Caco-2 (cell line): ENCODE measurements at regions not wholly inside any gene's neighbourhood (a gene's known extent, or its start where the extent isn't known, plus 50 kb on each side); places are given as distances from the start of the nearest gene placed in this dataset.

Experiments used
- BruUV-seq: library from RNA; stranded (reverse); fragments of 400-500 nt; replicated peaks from 2 replicates; lab custom pipeline; 2021; lab: Mats Ljungman, UMichigan
- CTCF ChIA-PET: fragments of 300-600 bp; sonication (Branson Sonifier 250); formaldehyde crosslinking; loops from one replicate; lab custom pipeline; 2022; ENCODE audit warnings: antibody characterized with exemption; lab: Charles Lee
- POLR2A ChIA-PET: fragments of 300-600 bp; sonication (Branson Sonifier 250); formaldehyde crosslinking; loops from one replicate; lab custom pipeline; 2022; ENCODE audit warnings: antibody characterized with exemption; lab: Charles Lee
- DNase-seq, 2 experiments: peaks; one replicate each; pipeline versions ENCODE4 v3.0.0 to v3.0.0-alpha.2; 2020 to 2022
- H3K27me3 ChIP-seq: replicated peaks from 2 replicates; pipeline ENCODE4 v1.6.0; 2011; ENCODE audit warnings: low read length; ENCODE audit not compliant: control insufficient read depth, insufficient read depth
- H3K36me3 ChIP-seq: 2 replicates; pipeline ENCODE4 v1.5.1; 2011; ENCODE audit warnings: low read length; ENCODE audit not compliant: control insufficient read depth, insufficient read depth
- H3K4me1 ChIP-seq: fragments of 250-450 bp; sonication (Bioruptor Pico); 2 replicates; pipeline ENCODE4 v1.5.1; 2020; ENCODE audit warnings: mild to moderate bottlenecking
- H3K4me3 ChIP-seq: 2 replicates; pipeline ENCODE4 v1.5.1; 2011; ENCODE audit warnings: low read depth, mild to moderate bottlenecking, control low read depth, low read length
- H3K9me3 ChIP-seq: fragments of 250-450 bp; sonication (Bioruptor Pico); 2 replicates; pipeline ENCODE4 v1.5.1; 2020; ENCODE audit warnings: mild to moderate bottlenecking, moderate library complexity
- H3K27ac Mint-ChIP-seq: one replicate; pipeline ENCODE4 v1.8.0; 2022; ENCODE audit warnings: mixed read lengths; ENCODE audit not compliant: unreplicated experiment
- H3K27me3 Mint-ChIP-seq: one replicate; pipeline ENCODE4 v1.8.0; 2022; ENCODE audit warnings: mixed read lengths; ENCODE audit not compliant: insufficient read depth, unreplicated experiment
- H3K36me3 Mint-ChIP-seq: one replicate; pipeline ENCODE4 v1.8.0; 2022; ENCODE audit warnings: mild to moderate bottlenecking, mixed read lengths; ENCODE audit not compliant: insufficient read depth, unreplicated experiment
- H3K4me1 Mint-ChIP-seq: one replicate; pipeline ENCODE4 v1.8.0; 2022; ENCODE audit warnings: low read depth, mixed read lengths; ENCODE audit not compliant: unreplicated experiment
- H3K4me3 Mint-ChIP-seq: one replicate; pipeline ENCODE4 v1.8.0; 2022; ENCODE audit warnings: mild to moderate bottlenecking, moderate library complexity, mixed read lengths; ENCODE audit not compliant: unreplicated experiment
- H3K9me3 Mint-ChIP-seq: one replicate; pipeline ENCODE4 v1.8.0; 2022; ENCODE audit warnings: mixed read lengths; ENCODE audit not compliant: unreplicated experiment
- intact Hi-C: fragments of 100-400 bp; cut with micrococcal nuclease; formaldehyde crosslinking; loops from one replicate; pipeline ENCODE4 v1.10.0; 2022; ENCODE audit not compliant: unreplicated experiment
- TF ChIP-seq, protein P1 (sequence below), 2 experiments: fragments of 200-600 bp in 1 of 2; IDR thresholded peaks; 1 replicate in 1 of 2; 2 replicates in 1 of 2; pipeline versions ENCODE4 v1.5.1 to v1.8.0; 2011 to 2022; ENCODE audit warnings: antibody characterized with exemption in 1 of 2, control low read depth in 1 of 2, inconsistent platforms in 1 of 2, low read depth in 1 of 2, low read length in 1 of 2, mild to moderate bottlenecking in 1 of 2, moderate library complexity in 1 of 2; ENCODE audit not compliant: insufficient read depth in 1 of 2, severe bottlenecking in 1 of 2, unreplicated experiment in 1 of 2

DNA sequence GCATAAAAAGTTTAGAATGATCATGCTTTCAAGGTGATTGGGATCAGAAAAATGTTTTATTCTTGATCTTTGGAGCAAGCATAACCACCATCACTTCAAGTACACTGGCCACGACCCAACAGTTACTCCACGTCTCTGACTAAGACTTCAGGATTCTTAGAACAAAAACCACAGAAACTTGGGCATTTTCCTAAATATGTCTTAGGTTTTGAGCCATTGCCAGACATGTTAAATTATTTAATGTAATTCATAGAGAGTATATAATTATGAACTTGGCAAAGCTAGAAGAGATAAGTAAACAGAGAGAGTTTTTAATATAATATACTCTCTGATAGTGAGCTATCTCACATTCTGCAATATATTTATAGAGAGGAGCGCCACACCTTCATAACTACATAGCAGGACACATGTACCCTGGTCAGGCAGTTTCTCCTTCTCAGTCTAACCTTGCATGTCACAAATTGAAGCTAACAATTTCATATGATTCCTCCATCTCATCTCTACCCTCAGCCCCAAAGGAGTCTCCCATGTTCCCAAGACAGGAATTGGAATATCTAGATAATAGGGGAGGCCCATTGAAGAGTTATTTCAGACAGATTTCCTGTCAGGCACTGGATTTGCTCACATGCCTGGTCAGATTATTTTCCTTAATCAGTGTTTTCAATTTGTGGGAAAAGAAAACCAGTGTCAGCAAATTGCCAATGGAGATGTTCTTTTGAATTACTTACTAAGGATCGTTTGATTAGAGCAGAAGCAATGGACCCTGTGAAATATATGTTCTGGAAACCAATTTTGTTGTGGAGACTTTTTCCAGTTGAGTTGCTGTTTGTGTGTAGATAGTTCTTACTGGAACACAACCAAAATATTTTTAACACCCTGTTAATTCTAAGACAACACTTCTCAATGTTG lies 61.7 kb upstream of the GUCY1A1 start:
- BruUV-seq, result no TSS peak
- no peak for DNase-seq
- no peak overlapping the region for H3K27ac Mint-ChIP-seq
- H3K27me3 ChIP-seq, result no peaks in the 10 kb centered on the region
- TF ChIP-seq, protein P1, sequence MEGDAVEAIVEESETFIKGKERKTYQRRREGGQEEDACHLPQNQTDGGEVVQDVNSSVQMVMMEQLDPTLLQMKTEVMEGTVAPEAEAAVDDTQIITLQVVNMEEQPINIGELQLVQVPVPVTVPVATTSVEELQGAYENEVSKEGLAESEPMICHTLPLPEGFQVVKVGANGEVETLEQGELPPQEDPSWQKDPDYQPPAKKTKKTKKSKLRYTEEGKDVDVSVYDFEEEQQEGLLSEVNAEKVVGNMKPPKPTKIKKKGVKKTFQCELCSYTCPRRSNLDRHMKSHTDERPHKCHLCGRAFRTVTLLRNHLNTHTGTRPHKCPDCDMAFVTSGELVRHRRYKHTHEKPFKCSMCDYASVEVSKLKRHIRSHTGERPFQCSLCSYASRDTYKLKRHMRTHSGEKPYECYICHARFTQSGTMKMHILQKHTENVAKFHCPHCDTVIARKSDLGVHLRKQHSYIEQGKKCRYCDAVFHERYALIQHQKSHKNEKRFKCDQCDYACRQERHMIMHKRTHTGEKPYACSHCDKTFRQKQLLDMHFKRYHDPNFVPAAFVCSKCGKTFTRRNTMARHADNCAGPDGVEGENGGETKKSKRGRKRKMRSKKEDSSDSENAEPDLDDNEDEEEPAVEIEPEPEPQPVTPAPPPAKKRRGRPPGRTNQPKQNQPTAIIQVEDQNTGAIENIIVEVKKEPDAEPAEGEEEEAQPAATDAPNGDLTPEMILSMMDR (IDR thresholded peaks at IDR 0.05; ENCODE audit: insufficient read depth in 1 of 2, low read depth in 1 of 2, low read length in 1 of 2, severe bottlenecking in 1 of 2, unreplicated experiment in 1 of 2), result no peak
- no peak overlapping the region for H3K4me3 ChIP-seq
- ChIA-PET POLR2A (no interaction called here), CTCF (no interaction called here)
- H3K4me3 Mint-ChIP-seq, result no peak overlapping the region
- intact Hi-C loops, result no loop called here
- no peaks in the 10 kb centered on the region for H3K9me3 Mint-ChIP-seq
- H3K4me1 Mint-ChIP-seq, result no peaks in the 10 kb centered on the region
- H3K36me3 ChIP-seq, result no peaks in the 10 kb centered on the region
- H3K27me3 Mint-ChIP-seq, result no peaks in the 10 kb centered on the region
- no peaks in the 10 kb centered on the region for H3K36me3 Mint-ChIP-seq
- no peaks in the 10 kb centered on the region for H3K9me3 ChIP-seq
- H3K4me1 ChIP-seq, result no peaks in the 10 kb centered on the region; the same call in 1 of the 2 replicates

GRCh38 chr4:155603360-155603891 lies 63.2 kb upstream of the GUCY1A1 start:
- BruUV-seq, result no TSS peak
- Histone ChIP-seq H3K9me3 (no peaks in the 10 kb centered on the region), H3K27me3 (no peaks in the 10 kb centered on the region), H3K36me3 (no peaks in the 10 kb centered on the region), H3K4me1 (no peaks in the 10 kb centered on the region; the same call in 1 of the 2 replicates), H3K4me3 (no peak overlapping the region)
- TF ChIP-seq, protein P1 (IDR thresholded peaks at IDR 0.05; ENCODE audit: insufficient read depth in 1 of 2, low read depth in 1 of 2, low read length in 1 of 2, severe bottlenecking in 1 of 2, unreplicated experiment in 1 of 2), result no peak
- no peak for DNase-seq
- H3K4me1 Mint-ChIP-seq, result no peaks in the 10 kb centered on the region
- no peaks in the 10 kb centered on the region for H3K27me3 Mint-ChIP-seq
- intact Hi-C loops, result no loop called here
- H3K27ac Mint-ChIP-seq, result no peak overlapping the region
- H3K9me3 Mint-ChIP-seq, result no peaks in the 10 kb centered on the region
- ChIA-PET CTCF (no interaction called here), POLR2A (no interaction called here)
- no peaks in the 10 kb centered on the region for H3K36me3 Mint-ChIP-seq
- no peak overlapping the region for H3K4me3 Mint-ChIP-seq

DNA sequence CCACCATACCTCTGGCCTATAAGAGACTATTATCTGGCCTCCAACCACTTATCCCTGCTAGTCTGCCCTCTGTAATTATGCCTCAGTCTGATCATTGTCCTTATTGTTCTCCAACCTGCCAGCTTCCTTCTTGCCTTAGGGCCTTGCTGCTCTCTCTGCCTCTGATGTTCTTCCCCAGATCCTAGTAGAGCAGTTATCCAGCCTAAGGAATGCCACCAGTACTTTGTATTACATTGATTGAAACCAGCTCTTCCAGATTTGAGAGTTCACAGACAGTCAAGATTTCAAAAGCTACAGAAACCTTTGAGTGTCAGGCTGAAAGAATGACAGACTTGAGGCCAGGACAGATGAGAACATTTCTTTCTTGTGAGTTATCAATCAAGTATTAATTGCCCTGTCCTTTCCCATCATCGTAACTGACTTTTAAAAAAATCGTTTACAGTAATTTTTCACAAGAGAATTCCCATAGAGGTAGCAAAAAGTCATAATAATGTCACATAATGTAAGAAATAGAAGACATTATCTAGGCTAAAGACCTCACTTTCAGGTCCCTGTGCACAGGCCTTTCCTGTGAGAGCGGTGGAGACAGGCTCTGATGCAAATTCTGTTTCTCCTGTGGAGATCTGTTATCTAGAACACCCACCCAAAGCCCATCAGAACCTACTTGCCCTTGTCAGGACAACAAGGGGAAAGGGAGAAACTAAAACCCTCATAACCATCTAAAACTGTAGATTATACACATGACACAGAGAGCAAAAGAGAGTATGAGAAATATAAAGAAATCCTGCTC lies 64.1 kb upstream of the GUCY1A1 start:
- Mint-ChIP-seq H3K9me3 (no peaks in the 10 kb centered on the region), H3K4me1 (no peaks in the 10 kb centered on the region), H3K27me3 (no peaks in the 10 kb centered on the region), H3K36me3 (no peaks in the 10 kb centered on the region), H3K4me3 (no peak overlapping the region), H3K27ac (peak overlapping the region; percentile 24)
- H3K36me3 ChIP-seq, result no peaks in the 10 kb centered on the region
- no peaks in the 10 kb centered on the region for H3K9me3 ChIP-seq
- H3K4me1 ChIP-seq, result no peaks in the 10 kb centered on the region; the same call in 1 of the 2 replicates
- DNase-seq, result peak in 1 of 2 experiments; percentile 40
- intact Hi-C loops, result no loop called here
- no peak overlapping the region for H3K4me3 ChIP-seq
- CTCF ChIA-PET, result no interaction called here
- BruUV-seq, result no TSS peak
- no peaks in the 10 kb centered on the region for H3K27me3 ChIP-seq
- POLR2A ChIA-PET, result no interaction called here
- TF ChIP-seq, protein P1 (IDR thresholded peaks at IDR 0.05; ENCODE audit: insufficient read depth in 1 of 2, low read depth in 1 of 2, low read length in 1 of 2, severe bottlenecking in 1 of 2, unreplicated experiment in 1 of 2), result no peak
